Panc1 (cell line): ENCODE measurements at regions not wholly inside any gene's neighbourhood (a gene's known extent, or its start where the extent isn't known, plus 50 kb on each side); places are given as distances from the start of the nearest gene placed in this dataset.
"Not testable (repeated sequence)": the region's sequence is repeated elsewhere in the genome, so short reads cannot be mapped to it uniquely, and the experiment has no call there.

Source experiments
- CTCF ChIP-seq: fragments of 450-650 bp; IDR thresholded peaks from 2 replicates; pipeline ENCODE4 v1.5.1; 2017; ENCODE audit warnings: mild to moderate bottlenecking
- POLR2AphosphoS5 ChIP-seq: IDR thresholded peaks from 2 replicates; pipeline ENCODE4 v1.6.1; 2012; ENCODE audit warnings: mild to moderate bottlenecking, low read depth, low read length, moderate library complexity
- TCF7L2 ChIP-seq: IDR thresholded peaks from 2 replicates; pipeline ENCODE4 v1.6.1; 2011; ENCODE audit warnings: mild to moderate bottlenecking, low read depth, low read length, inconsistent platforms
- TF ChIP-seq, protein P1 (sequence below), 2 experiments: IDR thresholded peaks; 2 replicates each; pipeline ENCODE4 v1.6.1; 2011 to 2012; ENCODE audit warnings: low read depth in 2 of 2, control low read depth in 1 of 2, low read length in 1 of 2, mild to moderate bottlenecking in 1 of 2, moderate library complexity in 1 of 2; ENCODE audit not compliant: insufficient read depth in 1 of 2

DNA sequence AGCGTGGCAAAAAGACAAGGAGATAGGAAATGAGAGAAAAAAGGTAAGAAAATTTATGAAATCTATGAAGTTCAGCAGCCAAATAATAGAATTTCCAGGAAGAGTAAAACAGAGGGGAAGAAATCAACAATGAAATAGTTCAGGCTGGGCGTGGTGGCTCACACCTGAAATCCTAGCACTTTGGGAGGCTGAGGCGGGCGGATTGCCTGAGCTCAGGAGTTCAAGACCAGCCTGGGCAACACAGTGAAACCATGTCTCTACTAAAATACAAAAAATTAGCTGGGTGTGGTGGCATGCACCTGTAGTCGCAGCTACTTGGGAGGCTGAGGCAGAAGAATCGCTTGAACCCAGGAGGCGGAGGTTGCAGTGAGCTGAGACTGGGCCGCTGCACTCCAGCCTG is 62.1 kb upstream of the RESF1 start:
- not testable (repeated sequence) for TF ChIP-seq CTCF, POLR2AphosphoS5, TCF7L2
- TF ChIP-seq, protein P1, sequence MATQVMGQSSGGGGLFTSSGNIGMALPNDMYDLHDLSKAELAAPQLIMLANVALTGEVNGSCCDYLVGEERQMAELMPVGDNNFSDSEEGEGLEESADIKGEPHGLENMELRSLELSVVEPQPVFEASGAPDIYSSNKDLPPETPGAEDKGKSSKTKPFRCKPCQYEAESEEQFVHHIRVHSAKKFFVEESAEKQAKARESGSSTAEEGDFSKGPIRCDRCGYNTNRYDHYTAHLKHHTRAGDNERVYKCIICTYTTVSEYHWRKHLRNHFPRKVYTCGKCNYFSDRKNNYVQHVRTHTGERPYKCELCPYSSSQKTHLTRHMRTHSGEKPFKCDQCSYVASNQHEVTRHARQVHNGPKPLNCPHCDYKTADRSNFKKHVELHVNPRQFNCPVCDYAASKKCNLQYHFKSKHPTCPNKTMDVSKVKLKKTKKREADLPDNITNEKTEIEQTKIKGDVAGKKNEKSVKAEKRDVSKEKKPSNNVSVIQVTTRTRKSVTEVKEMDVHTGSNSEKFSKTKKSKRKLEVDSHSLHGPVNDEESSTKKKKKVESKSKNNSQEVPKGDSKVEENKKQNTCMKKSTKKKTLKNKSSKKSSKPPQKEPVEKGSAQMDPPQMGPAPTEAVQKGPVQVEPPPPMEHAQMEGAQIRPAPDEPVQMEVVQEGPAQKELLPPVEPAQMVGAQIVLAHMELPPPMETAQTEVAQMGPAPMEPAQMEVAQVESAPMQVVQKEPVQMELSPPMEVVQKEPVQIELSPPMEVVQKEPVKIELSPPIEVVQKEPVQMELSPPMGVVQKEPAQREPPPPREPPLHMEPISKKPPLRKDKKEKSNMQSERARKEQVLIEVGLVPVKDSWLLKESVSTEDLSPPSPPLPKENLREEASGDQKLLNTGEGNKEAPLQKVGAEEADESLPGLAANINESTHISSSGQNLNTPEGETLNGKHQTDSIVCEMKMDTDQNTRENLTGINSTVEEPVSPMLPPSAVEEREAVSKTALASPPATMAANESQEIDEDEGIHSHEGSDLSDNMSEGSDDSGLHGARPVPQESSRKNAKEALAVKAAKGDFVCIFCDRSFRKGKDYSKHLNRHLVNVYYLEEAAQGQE (IDR thresholded peaks at IDR 0.05; ENCODE audit: insufficient read depth in 1 of 2, low read depth in 2 of 2, low read length in 1 of 2) = not testable (repeated sequence)
